DMS153 treated with DMSO at 0.1 percent for 48 hours (cell line): ENCODE measurements at regions not wholly inside any gene's neighbourhood (a gene's known extent, or its start where the extent isn't known, plus 50 kb on each side); places are given as distances from the start of the nearest gene placed in this dataset.

Experiments
- DNase-seq: peaks from one replicate; lab custom pipeline; 2025; ENCODE audit not compliant: unreplicated experiment; lab: John Stamatoyannopoulos, UW

DNA sequence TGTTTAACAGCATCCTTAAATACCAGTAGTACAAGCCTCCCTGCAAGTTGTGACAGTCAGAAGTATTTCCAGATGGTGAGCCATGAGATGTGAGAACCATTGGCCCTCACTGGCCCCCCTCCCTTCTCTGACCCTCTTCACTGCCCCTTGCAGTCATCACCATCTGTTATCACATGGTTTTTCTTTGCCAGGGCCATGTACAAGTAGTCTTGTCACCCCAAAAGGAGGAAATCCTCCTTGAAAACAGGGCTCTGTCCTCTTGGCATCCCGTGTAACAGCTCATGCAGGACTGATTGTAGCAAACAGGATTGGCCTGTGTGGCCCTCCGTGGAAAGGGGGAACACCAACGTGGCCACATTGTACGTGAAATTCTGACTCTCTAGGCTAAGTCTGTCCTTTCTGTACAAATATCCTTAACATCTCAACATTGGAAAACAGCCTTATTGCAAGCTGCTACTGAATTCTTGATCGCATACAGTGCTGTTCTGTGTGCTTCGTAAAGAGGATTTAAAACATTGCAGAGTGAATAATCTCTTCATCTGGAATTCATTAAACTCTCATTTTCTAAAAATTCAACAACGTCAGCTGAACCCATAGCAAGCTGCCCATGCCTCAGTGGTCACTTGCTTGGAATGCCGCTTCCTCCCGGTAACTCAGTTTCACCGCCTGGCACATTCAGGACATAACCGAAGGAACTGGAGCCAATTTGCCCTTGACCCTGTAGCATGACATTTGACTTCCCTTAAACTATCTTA lies 171.7 kb downstream of the ATPSCKMT start:
- no peak for DNase-seq

DNA sequence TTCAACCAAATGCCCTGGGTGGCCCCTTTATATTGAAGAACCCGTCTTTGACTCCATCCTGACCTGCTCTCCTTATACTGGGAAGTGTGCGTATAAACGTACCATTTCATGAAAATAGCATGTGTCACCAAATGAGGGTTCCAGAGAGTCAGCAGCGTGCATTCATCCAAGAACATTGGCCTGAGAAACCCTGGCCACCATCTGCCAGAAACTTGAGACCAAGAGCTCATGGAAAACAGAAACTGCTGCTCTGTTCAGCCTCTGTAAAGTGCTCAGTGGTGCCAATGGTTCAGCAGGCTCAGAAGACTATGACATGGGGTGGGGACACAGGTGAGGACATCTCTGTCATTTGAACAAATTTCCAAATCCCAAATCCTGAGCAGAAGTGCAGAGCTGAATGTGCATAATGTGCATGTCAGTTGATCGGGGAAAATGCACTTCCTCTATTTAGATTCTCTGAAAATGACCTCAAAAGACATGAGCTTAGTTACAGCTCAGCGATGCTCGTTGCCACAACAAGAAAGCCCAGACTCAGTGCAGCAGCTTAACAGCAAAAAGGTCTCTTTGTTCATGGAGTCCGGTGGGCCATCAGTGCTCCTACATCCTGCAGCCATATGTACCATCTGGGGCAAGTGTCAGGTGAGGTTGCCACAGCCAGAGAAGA lies 176.1 kb downstream of the ATPSCKMT start:
- DNase-seq = no peak

- no peak for DNase-seq
Measured at GRCh38 chr5:10069637-10070313, 179.9 kb downstream of the ATPSCKMT start.

DNA sequence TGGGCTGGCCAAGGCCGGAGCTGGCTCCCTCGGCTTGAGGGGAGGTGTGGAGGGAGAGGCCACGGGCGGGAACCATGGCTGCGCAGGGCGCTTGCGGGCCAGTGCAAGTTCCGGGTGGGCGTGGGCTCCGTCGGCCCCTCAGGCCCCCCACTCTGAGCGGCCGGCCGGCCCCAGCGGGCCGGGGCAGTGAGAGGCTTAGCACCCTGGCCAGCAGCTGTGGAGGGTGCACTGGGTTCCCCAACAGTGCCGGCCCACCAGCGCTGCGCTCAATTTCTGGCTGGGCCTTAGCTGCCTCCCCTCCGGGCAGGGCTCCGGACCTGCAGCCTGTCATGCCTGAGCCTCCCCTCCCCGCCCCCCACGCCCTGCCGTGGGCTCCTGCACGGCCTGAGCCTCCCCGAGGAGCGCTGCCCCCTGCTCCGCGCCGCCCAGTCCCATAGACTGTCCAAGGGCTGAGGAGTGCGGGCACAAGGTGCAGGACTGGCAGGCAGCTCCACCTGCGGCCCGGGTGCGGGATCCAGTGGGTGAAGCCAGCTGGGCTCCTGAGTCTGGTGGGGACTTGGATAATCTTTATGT lies 184.2 kb downstream of the ATPSCKMT start:
- no peak for DNase-seq

- no peak for DNase-seq
Measured at GRCh38 chr5:10064546-10065195, 185.0 kb downstream of the ATPSCKMT start.

GRCh38 chr5:10063997-10064396 lies 185.7 kb downstream of the ATPSCKMT start:
- no peak for DNase-seq

DNA sequence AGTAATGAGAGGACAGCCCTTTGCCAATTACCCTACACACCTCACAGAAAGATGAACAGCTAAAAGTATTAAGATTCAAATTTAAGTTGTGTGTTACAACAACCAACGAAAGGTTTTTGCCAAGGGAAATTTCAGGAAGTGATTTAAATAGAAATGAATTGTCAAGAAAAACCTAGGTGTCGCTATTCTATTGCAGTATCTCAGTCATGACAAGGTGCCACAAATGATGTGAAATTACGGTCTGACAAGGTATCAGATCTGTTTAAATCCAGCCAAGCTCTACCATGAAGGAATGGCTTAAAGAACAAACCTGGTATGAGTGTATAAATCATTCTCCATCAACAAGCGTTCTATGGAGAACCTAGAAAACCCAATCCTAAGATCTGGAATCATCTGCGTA lies 189.7 kb downstream of the ATPSCKMT start:
- DNase-seq = no peak

GRCh38 chr5:10059556-10059955 lies 190.1 kb downstream of the ATPSCKMT start:
- DNase-seq = no peak

DNA sequence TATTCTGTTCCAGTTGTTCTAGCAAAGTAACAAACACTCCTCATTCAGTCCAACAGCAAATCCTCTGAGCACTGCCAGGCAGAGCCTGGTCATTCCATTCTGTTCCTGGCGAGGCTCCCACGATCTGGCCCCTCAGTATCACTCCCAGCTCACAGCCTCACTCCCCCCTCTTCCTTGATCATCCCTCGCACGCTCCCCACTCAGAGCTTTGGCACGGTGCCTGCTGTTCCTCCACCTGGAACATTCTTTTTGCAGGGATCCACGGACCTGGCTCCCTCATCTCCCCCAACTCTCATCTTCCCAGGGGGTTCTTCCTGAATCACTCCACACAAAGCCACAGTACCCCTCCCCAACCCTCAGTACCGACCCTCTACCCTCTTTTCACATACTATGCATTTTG lies 192.3 kb downstream of the ATPSCKMT start:
- no peak for DNase-seq

DNA sequence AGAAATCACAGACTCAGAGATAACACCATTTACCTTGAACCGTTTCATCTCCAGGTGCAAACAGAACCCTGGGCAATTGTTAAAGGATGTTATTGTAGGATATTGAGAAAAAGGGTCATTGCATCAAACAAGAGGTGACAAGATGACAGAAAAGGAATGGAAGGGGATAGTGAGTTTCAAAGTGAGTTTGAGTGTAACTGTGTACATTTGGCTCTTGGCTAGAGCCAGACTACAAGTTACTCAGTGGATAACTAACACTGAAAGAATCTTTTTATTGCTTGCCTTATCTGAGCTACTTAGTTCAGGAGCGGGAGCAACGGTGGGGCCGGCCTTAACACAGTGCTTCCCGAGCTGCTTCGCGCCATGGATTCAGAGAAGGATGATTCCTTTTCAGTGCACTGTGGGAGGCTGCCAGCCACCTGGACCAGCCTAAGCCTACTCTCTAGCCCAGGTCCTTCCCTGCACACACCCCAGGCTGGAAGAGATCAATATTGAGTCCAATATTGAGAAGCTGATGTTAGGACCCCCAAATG lies 193.4 kb downstream of the ATPSCKMT start:
- DNase-seq = no peak

- no peak for DNase-seq
Measured at GRCh38 chr5:10049858-10050455, 199.7 kb downstream of the ATPSCKMT start.

GRCh38 chr5:10046676-10047075 lies 203.0 kb downstream of the ATPSCKMT start:
- DNase-seq = no peak

GRCh38 chr5:10045376-10045775 lies 204.3 kb downstream of the ATPSCKMT start:
- no peak for DNase-seq

DNA sequence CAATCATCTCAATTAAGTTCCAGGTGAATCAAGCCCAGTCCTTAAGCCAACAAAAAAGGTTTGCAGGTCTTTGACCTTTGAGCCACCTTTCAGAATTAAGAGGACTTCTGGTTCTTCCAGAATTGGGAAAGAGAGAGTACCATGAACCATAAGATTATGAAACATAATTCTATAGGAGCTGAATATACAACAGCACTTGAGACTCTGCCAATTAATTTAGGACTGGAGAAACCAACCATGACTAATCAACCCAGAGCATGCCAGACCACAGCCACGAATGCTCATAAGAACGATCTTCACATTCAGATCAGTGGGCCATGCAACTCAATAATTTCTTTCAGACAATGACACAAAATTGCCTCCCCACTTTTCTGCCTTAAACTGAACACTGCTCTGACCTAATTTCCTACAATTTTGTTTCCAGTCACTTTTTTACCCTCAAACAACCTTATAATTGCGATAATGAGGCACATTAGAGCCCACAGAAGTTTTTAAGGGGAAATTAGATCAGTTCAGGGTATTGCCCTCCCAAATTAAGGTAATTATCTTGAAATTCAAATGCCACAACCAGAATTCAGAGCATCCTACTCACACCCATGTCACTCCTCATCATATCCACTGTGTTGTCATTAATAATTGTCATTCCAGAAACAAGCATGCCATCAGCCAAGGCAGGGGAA lies 213.4 kb downstream of the ATPSCKMT start:
- no peak for DNase-seq

GRCh38 chr5:10034001-10034400 lies 215.7 kb downstream of the ATPSCKMT start:
- DNase-seq = peak; percentile 96

GRCh38 chr5:10031817-10032216 lies 217.9 kb downstream of the ATPSCKMT start:
- no peak for DNase-seq

GRCh38 chr5:10030219-10030831 lies 219.4 kb downstream of the ATPSCKMT start:
- DNase-seq = no peak

DNA sequence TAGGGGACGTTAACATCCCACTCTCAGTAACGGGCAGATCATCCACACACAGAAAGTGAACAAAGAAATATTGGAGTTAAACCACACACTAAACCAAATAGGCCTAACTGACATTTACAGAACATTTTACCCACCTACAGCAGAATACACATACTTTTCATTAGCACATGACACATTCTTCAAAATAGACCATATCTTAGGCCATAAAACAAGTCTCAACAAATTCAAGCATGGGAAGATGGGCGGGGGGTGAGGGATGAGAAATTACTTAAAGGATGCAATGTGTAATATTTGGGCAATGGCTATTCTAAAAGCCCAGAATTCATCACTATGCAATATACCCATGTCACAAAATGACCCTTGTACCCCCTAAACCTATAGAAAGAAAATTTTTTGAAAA lies 226.2 kb downstream of the ATPSCKMT start:
- no peak for DNase-seq

GRCh38 chr5:10021248-10021647 lies 228.4 kb downstream of the ATPSCKMT start:
- no peak for DNase-seq

DNA sequence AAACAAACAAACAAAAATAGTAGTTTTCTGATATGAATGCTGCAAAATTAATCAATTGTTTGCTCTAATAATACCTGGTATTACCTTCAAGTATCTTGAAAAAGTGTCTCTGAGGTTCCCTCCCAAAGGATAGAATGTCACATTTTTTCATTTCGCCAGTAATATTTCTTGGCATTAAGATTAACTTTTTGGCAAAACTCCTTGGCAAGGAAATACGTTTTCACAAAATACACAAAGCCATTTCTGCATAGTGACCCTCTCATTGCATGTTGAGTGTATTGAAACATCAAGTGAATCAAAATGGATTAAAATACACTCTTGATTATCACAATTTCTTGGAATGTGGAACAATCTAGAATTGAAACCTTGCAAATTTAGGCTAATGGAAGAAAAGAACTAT lies 230.5 kb downstream of the ATPSCKMT start:
- no peak for DNase-seq
